Astrocyte (in vitro differentiated cells and primary cell): ENCODE measurements at regions not wholly inside any gene's neighbourhood (a gene's known extent, or its start where the extent isn't known, plus 50 kb on each side); places are given as distances from the start of the nearest gene placed in this dataset.

Experiments used
- CTCF ChIP-seq: IDR thresholded peaks from 2 replicates; pipeline ENCODE4 v1.5.1; 2011; ENCODE audit warnings: low read depth, mild to moderate bottlenecking, inconsistent platforms, low read length, moderate library complexity; ENCODE audit not compliant: insufficient read depth
- EZH2 ChIP-seq: IDR thresholded peaks from 2 replicates; pipeline ENCODE4 v1.6.1; 2012; ENCODE audit warnings: mild to moderate bottlenecking, low read length, inconsistent platforms; ENCODE audit not compliant: insufficient read depth

DNA sequence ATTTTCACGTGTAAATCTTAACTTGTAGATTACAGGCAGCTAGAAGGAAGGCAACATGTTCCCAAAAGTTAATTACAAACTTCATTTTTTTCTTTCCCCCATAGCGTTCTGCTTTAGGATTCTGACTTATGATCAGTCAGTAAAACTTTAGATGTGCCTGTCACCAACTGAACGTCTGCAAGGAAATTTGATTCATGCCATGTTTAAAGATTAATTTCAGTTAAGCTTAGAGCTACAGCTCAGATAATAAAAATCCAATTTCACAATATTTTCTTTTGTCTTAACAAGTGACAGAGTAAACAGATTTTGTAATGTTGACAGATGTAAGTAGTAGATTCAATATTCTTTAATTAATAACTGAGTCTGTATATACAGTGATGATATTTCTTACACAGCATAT lies 253.1 kb downstream of the NFKBIZ start:
- TF ChIP-seq EZH2 (no peak), CTCF (no peak)
